Endothelial cell of umbilical vein (primary cell): ENCODE measurements at regions not wholly inside any gene's neighbourhood (a gene's known extent, or its start where the extent isn't known, plus 50 kb on each side); places are given as distances from the start of the nearest gene placed in this dataset.

ENCODE experiments used
- BruUV-seq: library from RNA; stranded (reverse); fragments of 400-500 nt; replicated peaks from 2 replicates; lab custom pipeline; 2021; lab: Mats Ljungman, UMichigan
- CTCF ChIA-PET: fragments of 300-600, 350-600 bp; sonication (Branson Sonifier 250); formaldehyde crosslinking; loops from one replicate; lab custom pipeline; 2021; ENCODE audit warnings: antibody characterized with exemption, inconsistent platforms; lab: Charles Lee
- POLR2A ChIA-PET: fragments of 300-600, 350-600 bp; sonication (Branson Sonifier 250); formaldehyde crosslinking; loops from one replicate; lab custom pipeline; 2021; ENCODE audit warnings: antibody characterized with exemption, inconsistent platforms; lab: Charles Lee
- DNase-seq: peaks from one replicate; pipeline ENCODE4 v3.0.0-alpha.2; 2011; ENCODE audit warnings: low read depth, low spot score
- FAIRE-seq: peaks from 2 replicates; lab custom pipeline; 2011; peaks lifted over from hg19 to GRCh38; lab: Jason Lieb, UNC
- H2AFZ ChIP-seq: 2 replicates; pipeline ENCODE4 v1.6.0; 2012; ENCODE audit warnings: low read depth, low read length, control low read depth, inconsistent platforms
- H3K27ac ChIP-seq: 2 replicates; pipeline ENCODE4 v1.5.1; 2011; ENCODE audit warnings: low read depth, mild to moderate bottlenecking, control low read depth, low read length, moderate library complexity; ENCODE audit not compliant: insufficient read depth
- H3K27me3 ChIP-seq, 2 experiments: 2 replicates each; pipeline versions ENCODE4 v1.6.0 to v1.6.1; 2011; ENCODE audit warnings: low read length in 2 of 2, mixed read lengths in 1 of 2; ENCODE audit not compliant: control insufficient read depth in 2 of 2, insufficient read depth in 2 of 2
- H3K36me3 ChIP-seq, 2 experiments: 2 replicates in 1 of 2; 3 replicates in 1 of 2; pipeline ENCODE4 v1.5.1; 2011; ENCODE audit warnings: low read length in 2 of 2, mild to moderate bottlenecking in 1 of 2, moderate library complexity in 1 of 2; ENCODE audit not compliant: control insufficient read depth in 2 of 2, insufficient read depth in 2 of 2; ENCODE audit errors: extremely low read depth in 1 of 2
- H3K4me1 ChIP-seq: 3 replicates; pipeline ENCODE4 v1.5.1; 2011; ENCODE audit warnings: mild to moderate bottlenecking, low read length; ENCODE audit not compliant: control insufficient read depth, insufficient read depth; ENCODE audit errors: extremely low read depth
- H3K4me2 ChIP-seq: 2 replicates; pipeline ENCODE4 v1.6.1; 2011; ENCODE audit warnings: low read length, control low read depth, mixed read lengths; ENCODE audit not compliant: insufficient read depth
- H3K4me3 ChIP-seq, 3 experiments: fragments of 200-600 bp in 1 of 3; sonication (generic), shearing (Covaris generic) in 1 of 3; replicated peaks in 1 of 3; 2 replicates each; pipeline ENCODE4 v1.5.1; 2011 to 2016; ENCODE audit warnings: control low read depth in 3 of 3, low read length in 3 of 3, mild to moderate bottlenecking in 2 of 3, inconsistent platforms in 1 of 3, low read depth in 1 of 3, moderate library complexity in 1 of 3; ENCODE audit not compliant: insufficient read depth in 1 of 3
- H3K79me2 ChIP-seq: 2 replicates; pipeline ENCODE4 v1.6.0; 2012; ENCODE audit warnings: low read length, inconsistent platforms; ENCODE audit not compliant: control insufficient read depth, insufficient read depth
- H3K9ac ChIP-seq: replicated peaks from 2 replicates; pipeline ENCODE3; 2011; ENCODE audit warnings: low read length, control low read depth; ENCODE audit not compliant: insufficient read depth; ENCODE audit errors: extremely low read depth
- H3K9me1 ChIP-seq: replicated peaks from 3 replicates; pipeline ENCODE4 v1.6.0; 2011; ENCODE audit warnings: mild to moderate bottlenecking, low read length; ENCODE audit not compliant: control insufficient read depth, insufficient read depth; ENCODE audit errors: extremely low read depth
- H3K9me3 ChIP-seq: replicated peaks from 2 replicates; pipeline ENCODE4 v1.5.1; 2012; ENCODE audit warnings: low read length, inconsistent platforms; ENCODE audit not compliant: control insufficient read depth, insufficient read depth
- H4K20me1 ChIP-seq: replicated peaks from 2 replicates; pipeline ENCODE3; 2011; ENCODE audit warnings: mild to moderate bottlenecking, low read length; ENCODE audit not compliant: control insufficient read depth, insufficient read depth; ENCODE audit errors: extremely low read depth
- CTCF ChIP-seq, 2 donors: IDR thresholded peaks; 1 replicate in 1 of 2; 2 replicates in 1 of 2; pipeline ENCODE4 v1.5.1; 2011; ENCODE audit warnings: low read length in 2 of 2, mild to moderate bottlenecking in 2 of 2, moderate library complexity in 2 of 2, control low read depth in 1 of 2, inconsistent platforms in 1 of 2, low read depth in 1 of 2; ENCODE audit not compliant: insufficient read depth in 1 of 2; ENCODE audit errors: extremely low read depth in 1 of 2
- EZH2 ChIP-seq: IDR thresholded peaks from 2 replicates; pipeline ENCODE4 v1.6.1; 2012; ENCODE audit warnings: borderline replicate concordance, low read depth, mild to moderate bottlenecking, moderate library complexity, low read length, inconsistent platforms; ENCODE audit not compliant: severe bottlenecking
- FOS ChIP-seq: IDR thresholded peaks from 2 replicates; pipeline ENCODE4 v1.6.1; 2011; ENCODE audit warnings: mild to moderate bottlenecking, low read length, moderate library complexity, borderline replicate concordance; ENCODE audit not compliant: insufficient read depth
- GATA2 ChIP-seq: IDR thresholded peaks from 2 replicates; pipeline ENCODE4 v1.7.0; 2011; ENCODE audit warnings: low read depth, mild to moderate bottlenecking, moderate library complexity, mixed read lengths, low read length; ENCODE audit not compliant: insufficient read length, insufficient read depth
- JUN ChIP-seq: IDR thresholded peaks from 2 replicates; pipeline ENCODE4 v1.6.1; 2011; ENCODE audit warnings: borderline replicate concordance, low read depth; ENCODE audit not compliant: insufficient read length, insufficient read depth
- MAX ChIP-seq: IDR thresholded peaks from 2 replicates; pipeline ENCODE4 v1.6.1; 2011; ENCODE audit not compliant: insufficient read depth, insufficient read length
- MYC ChIP-seq: IDR thresholded peaks from one replicate; pipeline ENCODE4 v1.6.1; 2011; ENCODE audit warnings: mild to moderate bottlenecking, low read depth, low read length
- POLR2A ChIP-seq: IDR thresholded peaks from 2 replicates; pipeline ENCODE4 v1.6.1; 2012; ENCODE audit warnings: low read depth, mild to moderate bottlenecking, control low read depth, low read length
- POLR2AphosphoS5 ChIP-seq: IDR thresholded peaks from 2 replicates; pipeline ENCODE4 v1.6.1; 2012; ENCODE audit warnings: low read depth, mild to moderate bottlenecking, control low read depth, low read length, moderate library complexity; ENCODE audit not compliant: insufficient read depth
- dilution Hi-C: fragments of 300-500 bp; cut with MboI; formaldehyde crosslinking; loops from one replicate; pipeline ENCODE4 v1.15.0; 2019; ENCODE audit warnings: low sequenced_read_pairs; ENCODE audit not compliant: extremely low pct_ligation_motif_present
- intact Hi-C: fragments of 100-400 bp; cut with micrococcal nuclease; formaldehyde crosslinking; loops from one replicate; pipeline ENCODE4 v1.10.0; 2022

DNA sequence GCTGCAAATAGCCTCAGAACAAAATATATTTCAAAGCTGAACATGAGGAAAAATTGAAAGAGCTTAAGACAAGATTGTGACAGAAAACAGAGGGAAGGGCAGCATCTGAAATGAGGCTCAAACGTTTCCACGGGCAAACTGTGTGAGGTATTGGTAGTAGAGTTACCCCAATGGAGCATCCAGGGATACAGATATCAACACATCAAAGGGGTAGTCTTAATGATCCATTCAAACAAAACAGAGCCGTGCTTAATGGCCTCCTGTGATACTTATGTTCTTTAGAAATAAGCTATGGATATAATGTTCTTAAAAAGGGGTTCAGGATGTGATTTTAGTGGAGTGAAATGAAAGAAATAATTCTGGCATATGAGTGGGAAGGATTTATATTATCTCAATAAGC lies 430.3 kb upstream of the PDZRN3 start:
- Histone ChIP-seq H3K4me3 (no peak overlapping the region), H3K4me1 (no peaks in the 10 kb centered on the region), H3K27ac (no peak overlapping the region), H3K27me3 (no peaks in the 10 kb centered on the region), H3K79me2 (no peaks in the 10 kb centered on the region), H3K36me3 (no peaks in the 10 kb centered on the region), H3K4me2 (no peak overlapping the region), H3K9me1 (no peaks in the 10 kb centered on the region), H4K20me1 (no peaks in the 10 kb centered on the region), H3K9ac (no peak overlapping the region), H3K9me3 (no peaks in the 10 kb centered on the region), H2AFZ (no peak overlapping the region)
- TF ChIP-seq EZH2, result no peak
- no peak for TF ChIP-seq GATA2
- TF ChIP-seq CTCF (IDR thresholded peaks at IDR 0.05; ENCODE audit: extremely low read depth in 1 of 2, insufficient read depth in 1 of 2, low read depth in 1 of 2, low read length in 2 of 2), result no peak
- no peak for TF ChIP-seq JUN
- TF ChIP-seq POLR2AphosphoS5, result no peak
- TF ChIP-seq FOS, result no peak
- TF ChIP-seq MAX, result no peak
- no peak for TF ChIP-seq MYC
- TF ChIP-seq POLR2A, result no peak
- no peak for DNase-seq
- FAIRE-seq, result no peak
- CTCF ChIA-PET, result no interaction called here
- BruUV-seq, result no TSS peak
- POLR2A ChIA-PET, result no interaction called here
- dilution Hi-C loops (no loop called here), intact Hi-C loops (no loop called here)
